ENCODE measurements at regions not wholly inside any gene's neighbourhood (a gene's known extent, or its start where the extent isn't known, plus 50 kb on each side); places are given as distances from the start of the nearest gene placed in this dataset.

- in situ Hi-C loops (cut with HindIII; ENCODE audit: low pct_unique_long_range_greater_than_20kb, low sequenced_read_pairs): no loop called here
Measured at GRCh38 chr10:3516234-3516922, 268.6 kb downstream of the KLF6 start.

GRCh38 chr10:3514691-3515090 is 270.3 kb downstream of the KLF6 start:
- in situ Hi-C loops (cut with HindIII; ENCODE audit: low pct_unique_long_range_greater_than_20kb, low sequenced_read_pairs): no loop called here
- DNase-seq (ENCODE audit: low read depth): no peak

More at GRCh38 chr10:3516234-3516922, 268.6 kb downstream of the KLF6 start:
- no peak for DNase-seq (ENCODE audit: low read depth)

DNA sequence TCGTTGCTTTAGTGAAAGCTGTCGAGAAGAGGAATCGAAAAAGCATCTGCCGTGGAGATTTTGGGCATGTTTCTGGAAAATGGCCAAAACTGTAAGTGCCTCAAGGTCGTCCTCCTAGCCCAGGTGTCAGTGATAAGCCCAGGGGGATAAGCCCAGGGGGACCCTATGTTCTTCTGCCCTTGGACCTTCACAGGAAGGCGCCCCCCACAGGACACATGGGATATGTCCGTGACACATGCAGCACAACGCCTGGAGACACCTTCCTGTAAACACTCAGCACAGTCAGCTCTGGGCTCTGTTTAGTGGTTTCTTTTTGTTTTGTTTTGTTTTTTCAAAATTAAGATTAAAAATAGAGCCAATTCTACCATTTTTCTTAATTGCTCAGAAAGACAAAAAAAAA is 272.7 kb downstream of the KLF6 start:
- in situ Hi-C loops (cut with HindIII; ENCODE audit: low pct_unique_long_range_greater_than_20kb, low sequenced_read_pairs): no loop called here
- no peak for DNase-seq (ENCODE audit: low read depth)

GRCh38 chr10:3511483-3511882 is 273.5 kb downstream of the KLF6 start:
- in situ Hi-C loops (cut with HindIII; ENCODE audit: low pct_unique_long_range_greater_than_20kb, low sequenced_read_pairs): no loop called here
- no peak for DNase-seq (ENCODE audit: low read depth)

DNA sequence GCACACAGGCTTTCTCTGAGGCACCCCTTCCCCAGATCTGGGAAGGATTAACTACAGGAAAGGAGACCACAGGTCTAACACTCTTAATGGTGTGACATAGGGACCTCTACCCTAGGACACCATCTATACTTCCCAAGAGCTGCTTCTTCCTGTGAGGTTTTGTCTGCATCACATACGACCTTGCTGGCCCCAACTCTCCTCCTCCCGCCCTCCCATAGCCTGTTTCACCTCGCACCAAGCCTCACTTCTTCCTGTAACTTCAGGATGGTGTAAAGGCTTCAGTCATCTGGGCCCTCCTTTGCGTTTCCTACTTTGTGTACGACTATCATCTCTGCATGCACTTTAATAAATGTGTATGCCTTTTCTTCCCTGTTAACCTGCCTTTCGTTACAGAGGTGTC is 274.3 kb downstream of the KLF6 start:
- in situ Hi-C loops (cut with HindIII; ENCODE audit: low pct_unique_long_range_greater_than_20kb, low sequenced_read_pairs): no loop called here
- DNase-seq (ENCODE audit: low read depth): no peak

- in situ Hi-C loops (cut with HindIII; ENCODE audit: low pct_unique_long_range_greater_than_20kb, low sequenced_read_pairs): no loop called here
- no peak for DNase-seq (ENCODE audit: low read depth)
Measured at GRCh38 chr10:3509355-3509754, 275.7 kb downstream of the KLF6 start.

DNA sequence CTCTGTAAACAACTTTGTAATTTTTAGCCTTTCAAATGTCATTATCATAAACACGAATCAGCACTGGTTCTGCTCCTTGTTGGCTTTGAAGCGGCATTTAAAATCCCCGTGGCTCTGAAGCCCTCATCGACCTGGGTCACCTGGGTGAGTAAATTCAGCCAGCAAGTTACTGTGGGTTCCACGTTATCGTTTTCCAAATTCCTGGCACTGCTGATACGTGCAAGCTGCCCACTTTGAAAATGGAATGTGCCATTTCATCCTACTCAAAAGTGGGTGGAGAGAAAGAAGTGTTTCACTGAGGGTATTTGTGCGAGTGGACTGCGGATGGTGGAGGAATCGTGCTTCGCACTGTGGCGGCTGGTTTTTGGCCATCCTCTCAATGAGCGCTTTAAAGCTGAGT is 281.7 kb downstream of the KLF6 start:
- DNase-seq (ENCODE audit: low read depth): no peak
- in situ Hi-C loops (cut with HindIII; ENCODE audit: low pct_unique_long_range_greater_than_20kb, low sequenced_read_pairs): no loop called here

DNA sequence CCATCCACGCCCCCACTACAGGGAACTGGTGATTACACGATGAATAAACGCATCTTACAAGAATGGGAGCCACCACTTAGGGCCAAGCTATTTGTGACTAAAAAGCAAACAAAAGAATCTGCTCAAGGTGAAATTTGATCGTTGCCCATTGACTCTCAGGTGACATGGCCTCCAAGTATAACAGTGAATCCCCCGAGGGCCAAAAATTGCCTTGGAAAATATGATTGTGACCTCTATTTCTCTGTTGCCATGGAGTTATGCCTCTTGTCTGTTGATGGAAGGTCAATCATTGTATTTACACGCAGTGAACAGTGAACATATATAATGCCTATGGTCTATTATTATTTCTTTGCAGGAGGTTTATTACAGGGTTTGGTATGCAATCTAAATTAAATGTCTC is 282.3 kb downstream of the KLF6 start:
- in situ Hi-C loops (cut with HindIII; ENCODE audit: low pct_unique_long_range_greater_than_20kb, low sequenced_read_pairs): no loop called here
- DNase-seq (ENCODE audit: low read depth): no peak

GRCh38 chr10:3500408-3500856 is 284.6 kb downstream of the KLF6 start:
- DNase-seq (ENCODE audit: low read depth): no peak
- in situ Hi-C loops (cut with HindIII; ENCODE audit: low pct_unique_long_range_greater_than_20kb, low sequenced_read_pairs): no loop called here

DNA sequence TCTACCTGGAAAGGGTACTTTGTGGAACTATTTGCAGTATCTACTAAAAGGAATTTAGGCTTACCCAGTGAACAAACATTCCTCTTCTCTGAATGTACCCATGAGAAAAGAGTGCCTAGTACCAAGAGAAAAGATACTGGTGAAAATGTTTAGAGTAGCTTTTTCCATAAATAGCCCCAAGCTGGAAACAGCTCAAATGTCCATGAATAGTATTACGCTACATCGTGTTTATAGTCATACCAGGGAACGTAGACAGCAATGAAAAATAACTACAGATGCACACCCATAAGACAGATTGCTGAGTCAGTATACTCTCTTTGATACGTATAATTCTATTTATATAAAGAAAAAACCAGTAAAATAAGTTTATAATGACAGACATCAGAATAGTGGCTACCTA is 285.9 kb downstream of the KLF6 start:
- in situ Hi-C loops (cut with HindIII; ENCODE audit: low pct_unique_long_range_greater_than_20kb, low sequenced_read_pairs): no loop called here
- DNase-seq (ENCODE audit: low read depth): no peak

- in situ Hi-C loops (cut with HindIII; ENCODE audit: low pct_unique_long_range_greater_than_20kb, low sequenced_read_pairs): no loop called here
- DNase-seq (ENCODE audit: low read depth): no peak
Measured at GRCh38 chr10:3497581-3497980, 287.4 kb downstream of the KLF6 start.

DNA sequence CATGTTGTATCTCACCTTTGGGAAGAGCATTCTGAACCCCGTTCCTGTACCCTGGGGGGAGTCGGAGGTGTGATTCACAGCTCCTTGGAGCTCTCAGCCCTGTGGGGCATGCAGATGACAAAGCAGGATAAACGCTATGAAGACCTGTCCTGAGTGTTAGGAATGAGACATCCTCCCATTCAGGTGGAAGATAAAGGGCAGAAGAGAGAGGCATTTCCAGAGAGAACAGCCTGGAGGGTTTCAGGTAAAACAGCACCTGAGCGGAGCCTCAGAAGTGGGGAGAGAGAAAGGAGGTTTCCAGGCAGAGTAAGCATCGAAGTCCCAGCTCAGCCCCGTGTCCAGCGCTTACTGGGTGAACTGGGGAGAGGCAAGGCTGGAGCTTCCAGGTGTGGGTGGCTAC is 288.9 kb downstream of the KLF6 start:
- no peak for DNase-seq (ENCODE audit: low read depth)
- in situ Hi-C loops (cut with HindIII; ENCODE audit: low pct_unique_long_range_greater_than_20kb, low sequenced_read_pairs): no loop called here

GRCh38 chr10:3495281-3495680 is 289.7 kb downstream of the KLF6 start:
- in situ Hi-C loops (cut with HindIII; ENCODE audit: low pct_unique_long_range_greater_than_20kb, low sequenced_read_pairs): no loop called here
- no peak for DNase-seq (ENCODE audit: low read depth)

DNA sequence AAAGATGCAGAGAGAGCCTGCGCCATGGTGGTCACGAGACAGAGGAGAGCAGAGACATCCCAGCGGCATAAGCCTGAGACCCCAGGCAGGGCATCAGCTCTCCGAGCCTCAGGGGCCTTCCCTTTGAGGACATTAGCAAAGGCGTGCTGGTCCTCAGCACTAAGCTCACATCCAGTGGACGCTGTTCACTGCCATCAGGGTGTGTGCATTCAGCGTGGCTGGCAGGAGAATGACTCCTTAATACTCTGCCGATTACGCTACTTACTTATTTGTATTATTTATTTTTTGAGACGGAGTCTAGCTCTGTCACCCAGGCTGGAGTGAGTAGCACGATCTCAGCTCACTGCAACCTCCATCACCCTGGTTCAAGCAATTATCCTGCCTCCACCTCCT is 290.2 kb downstream of the KLF6 start:
- DNase-seq (ENCODE audit: low read depth): no peak
- in situ Hi-C loops (cut with HindIII; ENCODE audit: low pct_unique_long_range_greater_than_20kb, low sequenced_read_pairs): no loop called here

DNA sequence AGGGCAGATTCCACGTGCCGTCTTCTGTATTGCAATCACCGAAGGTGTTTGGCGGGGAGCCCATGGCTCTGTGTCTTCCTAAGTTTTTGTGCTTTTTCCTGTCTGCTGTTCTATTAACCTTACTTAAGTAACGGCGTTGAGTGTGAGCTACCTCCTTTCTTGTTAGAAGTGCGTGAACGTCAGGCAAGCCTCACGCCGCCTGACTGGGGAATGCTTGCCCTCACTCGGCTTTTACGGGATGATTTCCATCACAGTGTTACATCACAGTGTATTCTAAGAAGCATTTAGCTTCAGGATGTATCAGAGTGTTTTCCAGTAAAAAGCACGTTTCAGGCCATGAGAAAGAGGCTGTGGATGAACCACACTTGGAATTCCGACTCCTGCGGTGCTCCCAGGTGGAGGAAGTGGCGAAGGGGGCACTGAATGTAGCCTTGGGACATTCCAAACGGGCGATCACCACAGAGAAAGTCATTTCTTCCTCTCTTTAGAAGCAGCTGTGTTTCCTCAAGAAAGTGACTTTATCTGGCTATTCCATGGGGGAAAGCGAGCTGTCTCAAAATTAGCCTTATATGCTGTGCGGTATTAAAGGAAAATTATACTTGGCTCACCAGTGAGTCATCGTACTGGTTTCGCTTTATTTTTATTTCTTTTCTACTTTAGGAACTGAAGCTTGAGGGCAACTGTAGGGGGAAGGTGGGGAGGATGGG is 290.7 kb downstream of the KLF6 start:
- in situ Hi-C loops (cut with HindIII; ENCODE audit: low pct_unique_long_range_greater_than_20kb, low sequenced_read_pairs): no loop called here
- DNase-seq (ENCODE audit: low read depth): no peak

- in situ Hi-C loops (cut with HindIII; ENCODE audit: low pct_unique_long_range_greater_than_20kb, low sequenced_read_pairs): no loop called here
- DNase-seq (ENCODE audit: low read depth): no peak
Measured at GRCh38 chr10:3493621-3494020, 291.4 kb downstream of the KLF6 start.

DNA sequence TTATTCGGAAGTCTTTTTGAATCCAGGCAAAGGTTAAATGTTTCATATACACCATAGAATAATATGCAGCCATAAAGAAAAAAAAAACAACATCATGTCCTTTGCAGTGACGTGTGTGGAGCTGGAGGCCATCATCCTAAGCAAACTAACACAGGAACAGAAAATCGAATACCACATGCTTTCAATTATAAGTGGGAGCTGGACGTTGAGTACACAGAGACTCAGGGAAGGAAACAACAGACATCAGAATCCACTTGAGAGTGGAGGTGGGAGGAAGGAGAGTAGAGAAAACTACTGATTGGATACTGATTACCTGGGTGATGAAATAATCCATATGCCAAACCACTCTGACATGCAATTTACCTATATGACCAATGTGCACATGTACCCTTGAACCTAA is 293.4 kb downstream of the KLF6 start:
- no peak for DNase-seq (ENCODE audit: low read depth)
- in situ Hi-C loops (cut with HindIII; ENCODE audit: low pct_unique_long_range_greater_than_20kb, low sequenced_read_pairs): no loop called here

DNA sequence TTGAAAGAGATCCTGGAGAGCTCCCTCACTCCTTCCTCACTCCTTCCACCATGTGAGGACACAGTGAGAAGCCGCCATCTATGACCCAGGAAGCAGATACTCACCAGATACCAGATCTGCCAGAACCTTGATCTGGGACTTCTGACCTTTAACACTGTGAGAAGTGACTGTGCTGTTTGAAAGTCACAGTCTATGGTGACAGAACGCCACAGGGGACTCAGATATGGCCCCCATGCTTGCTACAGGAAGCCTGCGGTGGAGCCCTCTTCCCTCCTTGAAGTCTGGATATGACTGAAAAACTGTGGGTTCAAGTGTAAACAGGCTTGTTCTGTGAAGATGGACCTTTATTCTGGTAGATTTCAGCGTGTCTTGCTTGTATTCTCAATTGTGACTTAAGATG is 297.8 kb downstream of the KLF6 start:
- in situ Hi-C loops (cut with HindIII; ENCODE audit: low pct_unique_long_range_greater_than_20kb, low sequenced_read_pairs): no loop called here
- no peak for DNase-seq (ENCODE audit: low read depth)

- in situ Hi-C loops (cut with HindIII; ENCODE audit: low pct_unique_long_range_greater_than_20kb, low sequenced_read_pairs): no loop called here
- DNase-seq (ENCODE audit: low read depth): peak; percentile 93
Measured at GRCh38 chr10:3486346-3487065, 298.5 kb downstream of the KLF6 start.

All from Caki2 (cell line).